Lower lobe of right lung (tissue), 2 donors: ENCODE measurements at regions not wholly inside any gene's neighbourhood (a gene's known extent, or its start where the extent isn't known, plus 50 kb on each side); places are given as distances from the start of the nearest gene placed in this dataset.

ENCODE experiments used
- ATAC-seq, 2 donors: fragments of 200-7000 bp; cut with Tn5 transposase; one replicate each; pipeline ENCODE4 v1.9.1; 2020 to 2022; ENCODE audit warnings: mild to moderate bottlenecking in 2 of 2, moderate library complexity in 2 of 2
- DNase-seq: peaks from one replicate; pipeline ENCODE4 v3.0.0-alpha.2; 2020
- H3K27ac ChIP-seq: fragments of 200-600 bp; one replicate; pipeline ENCODE4 v1.8.0; 2022
- H3K27me3 ChIP-seq: fragments of 200-600 bp; one replicate; pipeline ENCODE4 v1.8.0; 2022; ENCODE audit warnings: low read depth
- H3K36me3 ChIP-seq: fragments of 200-600 bp; one replicate; pipeline ENCODE4 v1.8.0; 2022; ENCODE audit warnings: mild to moderate bottlenecking
- H3K4me1 ChIP-seq: fragments of 200-600 bp; one replicate; pipeline ENCODE4 v1.8.0; 2022
- H3K4me3 ChIP-seq: fragments of 200-600 bp; one replicate; pipeline ENCODE4 v1.8.0; 2022; ENCODE audit warnings: mild to moderate bottlenecking
- H3K9me3 ChIP-seq: fragments of 200-600 bp; one replicate; pipeline ENCODE4 v1.8.0; 2022
- intact Hi-C: fragments of 100-400 bp; cut with DNase I; formaldehyde crosslinking; loops from one replicate; pipeline ENCODE4 v1.11.0; 2022
- TF ChIP-seq, protein P1 (sequence below): fragments of 200-600 bp; IDR thresholded peaks from one replicate; pipeline ENCODE4 v1.8.0; 2022; ENCODE audit warnings: antibody characterized with exemption, mild to moderate bottlenecking
- donor health status: DM: no; HTN: yes; CAD: no; lungs with severe emphysema.

DNA sequence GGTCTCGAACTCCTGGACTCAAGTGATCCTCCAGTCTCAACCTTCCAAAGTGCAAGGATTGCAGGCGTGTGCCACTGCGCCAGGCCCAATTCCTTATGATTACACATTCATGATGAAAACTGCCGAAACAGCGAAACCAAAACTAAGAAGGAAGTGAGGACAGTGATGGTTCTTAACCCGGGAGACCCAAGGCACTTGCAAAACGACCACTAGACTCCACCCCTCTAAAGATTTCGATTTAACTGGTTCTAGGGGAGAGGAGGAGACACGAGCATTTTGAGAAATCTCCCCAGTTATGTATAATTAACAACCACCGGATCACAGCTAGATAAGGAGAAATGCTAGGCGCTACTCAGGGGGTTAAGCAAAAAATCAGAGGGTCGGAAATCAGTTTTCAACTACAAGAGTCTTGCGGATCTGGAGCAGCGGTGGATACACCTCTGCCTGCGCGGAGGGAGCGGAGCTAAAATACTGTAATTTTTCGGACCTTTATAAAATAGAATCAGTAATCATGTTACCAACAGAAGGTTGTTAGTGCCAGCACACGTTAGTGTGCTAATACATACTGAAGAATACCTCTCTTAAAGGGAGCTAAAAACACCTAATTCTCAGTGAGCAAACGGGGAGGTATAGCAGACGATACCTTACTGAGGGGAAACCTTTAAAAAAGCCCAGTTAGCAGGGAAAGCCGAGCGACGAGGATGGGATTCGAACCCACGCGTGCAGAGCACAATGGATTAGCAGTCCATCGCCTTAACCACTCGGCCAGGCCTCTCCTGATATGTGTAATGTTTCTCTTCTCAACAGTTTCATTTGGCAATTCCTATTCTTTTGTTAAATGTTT lies 60.0 kb upstream of the BTN3A2 start:
- H3K27me3 ChIP-seq, result peaks cover 1% of the 10 kb centered on the region
- no peaks in the 10 kb centered on the region for H3K36me3 ChIP-seq
- H3K4me1 ChIP-seq, result no peaks in the 10 kb centered on the region
- peak overlapping the region; percentile 65 for H3K27ac ChIP-seq
- no peaks in the 10 kb centered on the region for H3K9me3 ChIP-seq
- ATAC-seq (peak; percentile 82 to 89), DNase-seq (no peak)
- intact Hi-C loops, result no loop called here
- peak overlapping the region; percentile 42 for H3K4me3 ChIP-seq
- TF ChIP-seq, protein P1, sequence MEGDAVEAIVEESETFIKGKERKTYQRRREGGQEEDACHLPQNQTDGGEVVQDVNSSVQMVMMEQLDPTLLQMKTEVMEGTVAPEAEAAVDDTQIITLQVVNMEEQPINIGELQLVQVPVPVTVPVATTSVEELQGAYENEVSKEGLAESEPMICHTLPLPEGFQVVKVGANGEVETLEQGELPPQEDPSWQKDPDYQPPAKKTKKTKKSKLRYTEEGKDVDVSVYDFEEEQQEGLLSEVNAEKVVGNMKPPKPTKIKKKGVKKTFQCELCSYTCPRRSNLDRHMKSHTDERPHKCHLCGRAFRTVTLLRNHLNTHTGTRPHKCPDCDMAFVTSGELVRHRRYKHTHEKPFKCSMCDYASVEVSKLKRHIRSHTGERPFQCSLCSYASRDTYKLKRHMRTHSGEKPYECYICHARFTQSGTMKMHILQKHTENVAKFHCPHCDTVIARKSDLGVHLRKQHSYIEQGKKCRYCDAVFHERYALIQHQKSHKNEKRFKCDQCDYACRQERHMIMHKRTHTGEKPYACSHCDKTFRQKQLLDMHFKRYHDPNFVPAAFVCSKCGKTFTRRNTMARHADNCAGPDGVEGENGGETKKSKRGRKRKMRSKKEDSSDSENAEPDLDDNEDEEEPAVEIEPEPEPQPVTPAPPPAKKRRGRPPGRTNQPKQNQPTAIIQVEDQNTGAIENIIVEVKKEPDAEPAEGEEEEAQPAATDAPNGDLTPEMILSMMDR, result no peak

DNA sequence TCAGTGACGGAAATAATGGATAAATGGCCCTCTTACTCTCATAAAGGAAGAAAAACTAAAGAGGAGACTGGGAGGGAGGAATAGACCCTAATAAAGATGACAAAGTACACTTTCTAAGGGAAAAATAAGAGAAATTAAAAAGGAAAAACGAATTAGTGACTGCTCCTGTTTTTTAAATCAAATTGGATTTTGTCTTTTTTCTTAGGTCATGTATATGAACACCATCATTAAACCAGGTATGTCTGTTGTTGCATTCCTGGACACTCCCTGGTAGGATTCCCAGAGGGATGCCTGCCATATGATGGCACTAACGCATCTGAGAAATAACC lies 59.4 kb upstream of the BTN3A2 start:
- Histone ChIP-seq H3K4me3 (no peak overlapping the region), H3K27ac (peak overlapping the region; percentile 65), H3K36me3 (no peaks in the 10 kb centered on the region), H3K9me3 (no peaks in the 10 kb centered on the region), H3K27me3 (no peaks in the 10 kb centered on the region), H3K4me1 (no peaks in the 10 kb centered on the region)
- TF ChIP-seq, protein P1, result no peak
- intact Hi-C loops, result no loop called here
- DNase-seq (no peak), ATAC-seq (no peak)

DNA sequence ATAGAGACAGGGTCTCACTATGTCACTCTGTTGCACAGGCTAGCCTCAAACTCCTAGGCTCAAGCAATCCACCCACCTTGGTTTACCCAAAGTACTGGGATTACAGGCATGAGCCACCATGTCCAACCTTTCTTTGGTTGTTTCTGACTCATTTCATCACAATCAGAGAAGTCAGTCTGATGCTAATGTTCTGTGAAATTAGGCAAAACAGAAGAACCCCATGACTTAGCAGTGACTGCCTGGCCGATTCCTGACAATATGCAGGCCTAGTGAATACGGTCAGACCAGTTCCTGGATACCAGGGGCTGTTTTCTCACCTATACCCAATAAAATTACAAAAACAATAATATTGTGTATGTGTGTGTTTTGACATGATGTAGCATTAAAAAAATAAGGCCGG lies 58.8 kb upstream of the BTN3A2 start:
- TF ChIP-seq, protein P1, result no peak
- H3K27me3 ChIP-seq, result no peaks in the 10 kb centered on the region
- ATAC-seq (no peak), DNase-seq (no peak)
- no peaks in the 10 kb centered on the region for H3K36me3 ChIP-seq
- no peak overlapping the region for H3K4me3 ChIP-seq
- H3K9me3 ChIP-seq, result no peaks in the 10 kb centered on the region
- intact Hi-C loops, result no loop called here
- H3K27ac ChIP-seq, result no peak overlapping the region
- H3K4me1 ChIP-seq, result no peaks in the 10 kb centered on the region

DNA sequence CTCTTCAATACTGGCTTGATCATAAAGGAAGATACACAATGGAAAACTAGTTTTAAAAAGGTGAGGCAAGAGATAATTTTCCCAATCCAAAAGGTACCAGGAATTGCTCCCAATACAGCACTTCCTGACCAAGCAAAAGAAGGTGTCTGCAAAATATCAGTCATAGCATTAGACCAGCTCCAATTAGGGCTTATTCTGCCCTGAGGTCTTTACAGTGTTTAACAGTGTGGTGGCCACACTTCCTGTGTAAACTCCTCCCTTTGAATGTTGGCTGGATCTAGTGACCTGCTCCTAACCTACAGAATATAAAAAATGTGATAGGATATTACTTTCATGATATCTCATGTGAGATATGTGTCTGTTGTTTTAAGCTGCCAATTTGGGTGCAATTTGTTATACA lies 57.1 kb upstream of the BTN3A2 start:
- TF ChIP-seq, protein P1, result no peak
- peaks cover 9% of the 10 kb centered on the region for H3K4me1 ChIP-seq
- no peaks in the 10 kb centered on the region for H3K27me3 ChIP-seq
- intact Hi-C loops, result no loop called here
- no peak overlapping the region for H3K4me3 ChIP-seq
- H3K27ac ChIP-seq, result no peak overlapping the region
- H3K9me3 ChIP-seq, result no peaks in the 10 kb centered on the region
- H3K36me3 ChIP-seq, result no peaks in the 10 kb centered on the region
- no peak for DNase-seq
- ATAC-seq, result no peak

DNA sequence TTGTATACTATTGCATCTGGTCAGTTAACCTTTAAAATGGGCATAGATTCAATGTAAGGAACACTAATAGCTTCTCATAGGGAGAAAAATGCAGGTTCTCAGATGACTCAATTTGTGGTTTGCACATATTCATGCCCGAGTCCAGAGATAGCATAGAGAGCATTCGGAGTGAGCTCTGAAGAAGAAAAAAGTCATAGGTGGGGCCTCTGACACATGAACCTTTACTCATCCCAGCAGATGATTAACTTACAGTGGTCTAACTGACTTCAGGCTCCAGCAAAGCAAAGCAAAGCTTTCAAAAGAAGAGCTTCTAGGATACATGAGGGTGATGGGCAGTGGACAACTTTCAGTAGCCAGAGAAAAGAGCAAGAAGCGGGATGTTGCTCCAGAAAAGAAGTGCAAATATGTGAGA lies 55.3 kb upstream of the BTN3A2 start:
- Histone ChIP-seq H3K4me3 (no peak overlapping the region), H3K27ac (no peak overlapping the region), H3K9me3 (no peaks in the 10 kb centered on the region), H3K36me3 (no peaks in the 10 kb centered on the region), H3K27me3 (no peaks in the 10 kb centered on the region), H3K4me1 (peaks cover 11% of the 10 kb centered on the region)
- intact Hi-C loops, result loop anchor here (10.0 kb wide), 1 partner anchor 265 kb away; no protein-coding TSS in a partner anchor
- ATAC-seq (no peak), DNase-seq (no peak)
- TF ChIP-seq, protein P1, result no peak
